Adrenal gland (tissue), 9 donors: ENCODE measurements at regions not wholly inside any gene's neighbourhood (a gene's known extent, or its start where the extent isn't known, plus 50 kb on each side); places are given as distances from the start of the nearest gene placed in this dataset.

ENCODE experiments used
- DNase-seq, 7 donors: peaks; one replicate each; pipeline ENCODE4 v3.0.0-alpha.2; 2019 to 2020
- H3K27ac ChIP-seq, 5 donors: fragments of 200-600 bp; sonication (generic) in 4 of 5; 1 replicate in 3 of 5; 2 replicates in 2 of 5; pipeline versions ENCODE4 v1.5.1 to v1.8.0; 2016 to 2020; ENCODE audit warnings: mild to moderate bottlenecking in 1 of 5
- H3K27me3 ChIP-seq: fragments of 200-600 bp; 2 replicates; pipeline ENCODE4 v1.8.0; 2021
- H3K36me3 ChIP-seq, 2 donors: fragments of 200-600 bp; replicated peaks in 1 of 2; 1 replicate in 1 of 2; 2 replicates in 1 of 2; pipeline versions ENCODE4 v1.5.1 to v1.8.0; 2018 to 2022
- H3K4me1 ChIP-seq, 2 donors: fragments of 200-600 bp; replicated peaks in 1 of 2; 1 replicate in 1 of 2; 2 replicates in 1 of 2; pipeline versions ENCODE4 v1.5.1 to v1.8.0; 2018 to 2021
- H3K4me3 ChIP-seq, 4 donors: fragments of 200-600 bp; sonication (generic) in 3 of 4; one replicate each; pipeline ENCODE4 v1.5.1; 2016 to 2018
- H3K9me3 ChIP-seq, 3 donors: fragments of 200-600 bp; sonication (generic) in 1 of 3; replicated peaks in 1 of 3; 1 replicate in 2 of 3; 2 replicates in 1 of 3; pipeline versions ENCODE4 v1.5.1 to v1.8.0; 2016 to 2021
- CTCF ChIP-seq, 6 experiments: fragments of 450-650 bp in 4 of 6; fragments of 200-600 bp in 2 of 6; sonication (generic) in 1 of 6; IDR thresholded peaks; 1 replicate in 5 of 6; 2 replicates in 1 of 6; pipeline versions ENCODE4 v1.5.1 to v1.8.0; 2016 to 2021; ENCODE audit warnings: antibody characterized with exemption in 6 of 6, mild to moderate bottlenecking in 2 of 6, moderate library complexity in 1 of 6
- POLR2A ChIP-seq, 2 donors: fragments of 450-650 bp; IDR thresholded peaks; one replicate each; pipeline ENCODE4 v1.6.1; 2017; ENCODE audit warnings: antibody characterized with exemption in 2 of 2, mild to moderate bottlenecking in 2 of 2, moderate library complexity in 1 of 2
- whole genome bisulfite sequencing, 4 donors: extraction: QIAGEN DNeasy Blood & Tissue Kit in 2 of 4; methylation state at CpG; one replicate each; pipeline versions ENCODE4 v1.1.5 to v1.1.7; 2013 to 2017; 5-methylcytosine and 5-hydroxymethylcytosine counted together
- intact Hi-C, 2 donors: fragments of 100-400 bp; cut with DNase I; formaldehyde crosslinking; loops; one replicate each; pipeline versions ENCODE4 v1.14.1 to v1.15.0; 2022 to 2023
- donor health status: healthy with polysubstance abuse.
- donor health status: Bipolar disorder and iron deficiency.
- donor health status: DM: yes; HTN: yes; CAD: no.
- donor health status: DM: no; HTN: no; CAD: no.
- donor health status: DM: no; HTN: no; CAD: no.

- TF ChIP-seq POLR2A (IDR thresholded peaks at IDR 0.05) (no peak), CTCF (IDR thresholded peaks at IDR 0.05) (no peak)
- intact Hi-C loops: no loop called here
These were observed 182.5 kb downstream of the TEX29 start for GRCh38 chr13:111502957-111503356.

GRCh38 chr13:111503376-111503775 lies 182.9 kb downstream of the TEX29 start:
- 69 to 90% (median 72%) methylated on average over 5 to 7 of the region's 7 CpGs for WGBS, 4 donors
- no peak overlapping the region for H3K4me3 ChIP-seq

More at GRCh38 chr13:111502957-111503356, 182.5 kb downstream of the TEX29 start:
- Histone ChIP-seq H3K4me3 (no peak overlapping the region), H3K4me1 (no peaks in the 10 kb centered on the region), H3K27me3 (no peaks in the 10 kb centered on the region), H3K36me3 (no peaks in the 10 kb centered on the region), H3K9me3 (no peaks in the 10 kb centered on the region), H3K27ac (no peak overlapping the region)
- DNase-seq: peak in 1 of 7 donors; percentile 20
- 55 to 76% (median 67%) methylated on average over 6 of the region's 6 CpGs for WGBS, 4 donors

GRCh38 chr13:111503905-111504695 lies 183.7 kb downstream of the TEX29 start:
- H3K27me3 ChIP-seq: no peaks in the 10 kb centered on the region
- intact Hi-C loops: no loop called here
- TF ChIP-seq CTCF (IDR thresholded peaks at IDR 0.05) (no peak), POLR2A (IDR thresholded peaks at IDR 0.05) (no peak)
- H3K4me3 ChIP-seq: no peak overlapping the region
- 68 to 76% (median 75%) methylated on average over 13 of the region's 13 CpGs for WGBS, 4 donors
- no peaks in the 10 kb centered on the region for H3K4me1 ChIP-seq
- no peaks in the 10 kb centered on the region for H3K9me3 ChIP-seq
- no peak overlapping the region for H3K27ac ChIP-seq
- H3K36me3 ChIP-seq: no peaks in the 10 kb centered on the region
- DNase-seq: no peak

More at GRCh38 chr13:111503376-111503775, 182.9 kb downstream of the TEX29 start:
- Histone ChIP-seq H3K9me3 (no peaks in the 10 kb centered on the region), H3K27ac (no peak overlapping the region), H3K36me3 (no peaks in the 10 kb centered on the region), H3K4me1 (no peaks in the 10 kb centered on the region), H3K27me3 (no peaks in the 10 kb centered on the region)
- DNase-seq: peak in 1 of 7 donors; percentile 27
- intact Hi-C loops: no loop called here
- TF ChIP-seq CTCF (IDR thresholded peaks at IDR 0.05): no peak
- no peak for TF ChIP-seq POLR2A (IDR thresholded peaks at IDR 0.05)

- intact Hi-C loops: no loop called here
These were observed 184.8 kb downstream of the TEX29 start for GRCh38 chr13:111505175-111505777.

More at GRCh38 chr13:111505175-111505777, 184.8 kb downstream of the TEX29 start:
- no peaks in the 10 kb centered on the region for H3K36me3 ChIP-seq
- WGBS, 4 donors: 35 to 49% (median 40%) methylated on average over 15 to 20 of the region's 20 CpGs
- H3K4me1 ChIP-seq: no peaks in the 10 kb centered on the region
- no peaks in the 10 kb centered on the region for H3K27me3 ChIP-seq
- no peak for DNase-seq
- H3K4me3 ChIP-seq: no peak overlapping the region
- H3K9me3 ChIP-seq: no peaks in the 10 kb centered on the region
- no peak for TF ChIP-seq POLR2A (IDR thresholded peaks at IDR 0.05)
- TF ChIP-seq CTCF (IDR thresholded peaks at IDR 0.05): peak in 1 of 6 experiments; percentile 7
- H3K27ac ChIP-seq: no peak overlapping the region
